ENCODE measurements at regions not wholly inside any gene's neighbourhood (a gene's known extent, or its start where the extent isn't known, plus 50 kb on each side); places are given as distances from the start of the nearest gene placed in this dataset.
A peak's percentile ranks its signal among the peaks of the same experiment; 100 is the strongest.

DNA sequence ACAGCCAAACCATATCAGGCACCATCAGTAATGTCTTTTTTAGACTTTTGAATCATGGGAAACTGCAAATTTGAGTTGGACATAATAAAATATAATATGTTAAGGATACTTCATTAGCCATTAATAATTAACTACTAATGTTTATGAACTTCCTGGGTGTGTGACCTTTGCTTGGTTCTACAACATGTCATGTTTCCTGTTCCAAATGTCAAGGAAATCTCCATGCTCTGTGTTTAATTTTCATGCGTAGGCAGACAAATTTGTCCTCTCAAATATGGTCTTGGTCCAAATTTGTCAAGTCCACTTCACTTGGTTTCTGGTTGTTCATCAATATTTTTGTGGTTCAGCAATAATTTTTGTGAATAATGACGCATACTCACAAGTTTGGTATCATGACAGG lies 410.5 kb downstream of the BMP2 start:
- no peak overlapping the region for H3K27ac ChIP-seq
- H3K9me3 ChIP-seq (ENCODE audit: low read depth) = no peaks in the 10 kb centered on the region
- 62 to 74% methylated on average over 2 of the region's 2 CpGs for WGBS, 2 experiments (ENCODE audit: low coverage in 1 of 2, low lambda C conversion rate in 2 of 2, missing lambda C conversion rate in 2 of 2)
- DNase-seq = no peak
- no peaks in the 10 kb centered on the region for H4K20me1 ChIP-seq (ENCODE audit: insufficient read depth)
- no peaks in the 10 kb centered on the region for H3F3A ChIP-seq (ENCODE audit: insufficient read depth)
- H3K36me3 ChIP-seq (ENCODE audit: low read depth) = no peaks in the 10 kb centered on the region
- H3K79me2 ChIP-seq (ENCODE audit: insufficient read depth) = no peaks in the 10 kb centered on the region
- no peaks in the 10 kb centered on the region for H3K27me3 ChIP-seq (replicated peaks; ENCODE audit: insufficient read depth)
- H3K9me2 ChIP-seq (ENCODE audit: insufficient read depth) = no peaks in the 10 kb centered on the region
- no peak overlapping the region for H3K4me2 ChIP-seq (ENCODE audit: unreplicated experiment)
- no peaks in the 10 kb centered on the region for H3K4me1 ChIP-seq (ENCODE audit: insufficient read depth)
- no peak overlapping the region for H3K9ac ChIP-seq
- H2AFZ ChIP-seq = no peak overlapping the region
- in situ Hi-C loops (cut with MboI) = no loop called here
- H3K4me3 ChIP-seq = no peak overlapping the region
- TF ChIP-seq EZH2 (IDR thresholded peaks at IDR 0.05; ENCODE audit: insufficient read depth, poor library complexity, severe bottlenecking) (no peak), EZH2phosphoT487 (IDR thresholded peaks at IDR 0.05; ENCODE audit: insufficient read depth, low read depth) (no peak)

DNA sequence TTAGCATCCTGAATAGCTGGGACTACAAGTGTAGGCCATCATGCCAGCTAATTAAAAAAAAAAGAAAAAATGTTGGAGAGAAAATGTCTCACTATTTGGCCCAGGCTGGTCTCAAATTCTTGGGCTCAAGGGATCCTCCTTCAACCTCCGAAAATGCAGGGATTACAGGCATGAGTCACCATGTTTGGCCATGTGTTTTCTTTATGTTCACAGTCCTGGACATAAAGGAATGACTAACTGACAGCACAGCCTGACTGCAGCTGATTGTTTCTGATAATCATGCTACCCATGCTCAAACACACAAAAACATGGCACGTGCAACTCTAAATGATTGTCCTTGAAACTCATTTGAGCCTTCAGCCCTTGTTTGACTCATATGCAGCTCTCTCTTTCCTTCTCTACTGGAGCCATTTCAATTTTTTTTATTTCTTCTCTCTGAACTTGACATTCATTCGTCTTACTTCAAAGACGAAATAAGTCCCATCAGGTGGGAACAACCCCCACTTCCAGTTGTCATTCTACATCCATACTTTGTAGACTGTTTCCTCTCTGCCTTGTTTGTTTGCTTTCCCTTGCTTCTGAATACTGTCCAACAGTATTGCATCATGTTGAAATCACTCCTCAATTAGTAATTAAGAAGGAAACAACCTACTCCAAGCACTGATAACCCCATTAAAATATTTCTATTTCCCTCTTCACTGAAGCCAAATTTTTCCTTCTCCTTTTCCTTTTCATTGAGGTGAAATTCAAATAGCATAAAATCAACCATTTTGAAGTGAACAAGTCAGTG lies 413.0 kb downstream of the BMP2 start:
- H2AFZ ChIP-seq = no peak overlapping the region
- no peaks in the 10 kb centered on the region for H3K36me3 ChIP-seq (ENCODE audit: low read depth)
- no peak overlapping the region for H3K4me3 ChIP-seq
- H4K20me1 ChIP-seq (ENCODE audit: insufficient read depth) = no peaks in the 10 kb centered on the region
- H3K4me1 ChIP-seq (ENCODE audit: insufficient read depth) = no peaks in the 10 kb centered on the region
- WGBS, 2 experiments (ENCODE audit: low coverage in 1 of 2, low lambda C conversion rate in 2 of 2, missing lambda C conversion rate in 2 of 2) = 26 to 29% methylated on average over 4 of the region's 4 CpGs
- DNase-seq = peak; percentile 30
- no peak overlapping the region for H3K4me2 ChIP-seq (ENCODE audit: unreplicated experiment)
- in situ Hi-C loops (cut with MboI) = no loop called here
- H3K9ac ChIP-seq = no peak overlapping the region
- H3K9me2 ChIP-seq (ENCODE audit: insufficient read depth) = no peaks in the 10 kb centered on the region
- TF ChIP-seq EZH2 (IDR thresholded peaks at IDR 0.05; ENCODE audit: insufficient read depth, poor library complexity, severe bottlenecking) = no peak
- no peak for TF ChIP-seq EZH2phosphoT487 (IDR thresholded peaks at IDR 0.05; ENCODE audit: insufficient read depth, low read depth)
- no peak overlapping the region for H3K27ac ChIP-seq
- no peaks in the 10 kb centered on the region for H3K9me3 ChIP-seq (ENCODE audit: low read depth)
- no peaks in the 10 kb centered on the region for H3K79me2 ChIP-seq (ENCODE audit: insufficient read depth)
- no peaks in the 10 kb centered on the region for H3F3A ChIP-seq (ENCODE audit: insufficient read depth)
- H3K27me3 ChIP-seq (replicated peaks; ENCODE audit: insufficient read depth) = no peaks in the 10 kb centered on the region

DNA sequence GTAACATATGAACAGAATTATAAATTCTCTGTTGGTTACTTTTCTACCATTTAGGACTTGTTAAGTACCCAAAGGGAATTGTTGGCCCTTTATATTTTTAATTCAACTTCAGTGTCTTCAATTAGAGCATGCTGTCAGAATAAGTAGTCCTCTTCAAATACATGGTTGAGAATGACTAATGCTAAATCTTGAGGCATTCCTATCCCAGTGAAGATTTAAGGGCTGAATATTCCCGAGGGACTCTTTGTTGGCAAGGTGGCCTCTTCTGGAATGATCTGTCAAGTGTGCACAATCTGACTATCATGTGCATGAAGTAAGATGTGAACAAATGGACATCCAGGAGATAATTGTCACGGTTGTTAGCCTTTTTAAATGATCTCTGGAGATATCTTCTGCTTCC lies 421.7 kb downstream of the BMP2 start:
- Histone ChIP-seq H3K27me3 (replicated peaks; ENCODE audit: insufficient read depth) (no peaks in the 10 kb centered on the region), H4K20me1 (ENCODE audit: insufficient read depth) (no peaks in the 10 kb centered on the region), H3K4me3 (no peak overlapping the region), H3K9me3 (ENCODE audit: low read depth) (no peaks in the 10 kb centered on the region), H3K4me2 (ENCODE audit: unreplicated experiment) (no peak overlapping the region), H3K9ac (no peak overlapping the region), H3K79me2 (ENCODE audit: insufficient read depth) (no peaks in the 10 kb centered on the region), H2AFZ (no peak overlapping the region), H3K4me1 (ENCODE audit: insufficient read depth) (no peaks in the 10 kb centered on the region), H3F3A (ENCODE audit: insufficient read depth) (no peaks in the 10 kb centered on the region), H3K9me2 (ENCODE audit: insufficient read depth) (peaks cover 3% of the 10 kb centered on the region; the same call in 1 of the 2 replicates), H3K36me3 (ENCODE audit: low read depth) (no peaks in the 10 kb centered on the region), H3K27ac (no peak overlapping the region)
- TF ChIP-seq EZH2phosphoT487 (IDR thresholded peaks at IDR 0.05; ENCODE audit: insufficient read depth, low read depth) = no peak
- no peak for TF ChIP-seq EZH2 (IDR thresholded peaks at IDR 0.05; ENCODE audit: insufficient read depth, poor library complexity, severe bottlenecking)
- WGBS, 2 experiments (ENCODE audit: low coverage in 1 of 2, low lambda C conversion rate in 2 of 2, missing lambda C conversion rate in 2 of 2) = 18 to 23% methylated on average over 2 of the region's 2 CpGs
- no peak for DNase-seq
- in situ Hi-C loops (cut with MboI) = no loop called here

DNA sequence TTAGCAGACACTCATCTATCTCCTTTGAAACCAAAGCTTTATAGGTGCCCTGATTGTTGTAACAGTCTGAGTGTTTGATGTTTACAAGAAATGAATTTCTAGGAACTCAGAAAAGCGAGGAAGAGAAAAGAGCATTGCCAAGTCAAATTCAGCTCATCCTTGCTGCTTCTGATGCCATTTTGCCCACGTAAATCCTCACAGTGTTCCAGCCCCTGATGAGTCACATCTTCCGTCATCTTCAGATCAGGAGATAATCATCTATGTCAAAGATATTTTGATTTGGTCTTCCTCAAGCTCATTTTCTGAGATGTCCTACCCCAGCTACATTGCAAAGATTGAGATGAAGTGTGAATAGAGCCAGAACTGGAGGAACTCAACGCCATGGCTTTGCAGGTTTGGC lies 426.2 kb downstream of the BMP2 start:
- H3K4me3 ChIP-seq = no peak overlapping the region
- DNase-seq = no peak
- peaks cover 3% of the 10 kb centered on the region; the same call in 1 of the 2 replicates for H3K9me2 ChIP-seq (ENCODE audit: insufficient read depth)
- H2AFZ ChIP-seq = no peak overlapping the region
- no peak overlapping the region for H3K27ac ChIP-seq
- 66 to 69% methylated on average over 4 of the region's 4 CpGs for WGBS, 2 experiments (ENCODE audit: low coverage in 1 of 2, low lambda C conversion rate in 2 of 2, missing lambda C conversion rate in 2 of 2)
- H3K27me3 ChIP-seq (replicated peaks; ENCODE audit: insufficient read depth) = no peaks in the 10 kb centered on the region; the same call in 1 of the 2 replicates
- H3F3A ChIP-seq (ENCODE audit: insufficient read depth) = no peaks in the 10 kb centered on the region
- peaks cover 9% of the 10 kb centered on the region; the same call in 1 of the 2 replicates for H3K4me1 ChIP-seq (ENCODE audit: insufficient read depth)
- no peaks in the 10 kb centered on the region for H4K20me1 ChIP-seq (ENCODE audit: insufficient read depth)
- no peak for TF ChIP-seq EZH2 (IDR thresholded peaks at IDR 0.05; ENCODE audit: insufficient read depth, poor library complexity, severe bottlenecking)
- no peak for TF ChIP-seq EZH2phosphoT487 (IDR thresholded peaks at IDR 0.05; ENCODE audit: insufficient read depth, low read depth)
- no peak overlapping the region for H3K4me2 ChIP-seq (ENCODE audit: unreplicated experiment)
- H3K9me3 ChIP-seq (ENCODE audit: low read depth) = no peaks in the 10 kb centered on the region
- no peaks in the 10 kb centered on the region for H3K36me3 ChIP-seq (ENCODE audit: low read depth)
- no peaks in the 10 kb centered on the region for H3K79me2 ChIP-seq (ENCODE audit: insufficient read depth)
- no peak overlapping the region for H3K9ac ChIP-seq
- in situ Hi-C loops (cut with MboI) = no loop called here

Data from GM23248 (cell line).